ENCODE measurements at regions not wholly inside any gene's neighbourhood (a gene's known extent, or its start where the extent isn't known, plus 50 kb on each side); places are given as distances from the start of the nearest gene placed in this dataset.

DNA sequence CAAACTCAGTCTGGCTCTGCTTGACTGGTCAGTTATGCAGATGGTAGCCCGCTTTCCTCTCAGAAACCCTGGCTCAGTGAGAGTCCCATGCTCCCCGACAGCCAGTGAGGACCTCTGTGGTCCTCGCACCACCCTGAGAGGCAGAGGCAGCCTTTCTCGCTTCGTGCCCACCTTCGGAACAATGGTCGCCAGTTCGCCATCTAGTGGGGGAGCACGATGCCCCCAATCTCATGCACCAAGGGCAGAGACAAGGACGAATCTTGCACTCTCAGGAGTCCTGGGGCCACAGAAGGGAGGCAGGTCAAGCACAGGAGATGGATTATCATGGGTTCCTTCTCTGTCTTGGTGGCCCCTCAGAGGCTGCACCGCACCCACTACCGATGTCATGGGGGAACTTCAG lies 75.2 kb downstream of the RHCG start:
- Histone ChIP-seq H3K27me3 (no peaks in the 10 kb centered on the region), H3K27ac (no peak overlapping the region), H3K36me3 (no peaks in the 10 kb centered on the region)

DNA sequence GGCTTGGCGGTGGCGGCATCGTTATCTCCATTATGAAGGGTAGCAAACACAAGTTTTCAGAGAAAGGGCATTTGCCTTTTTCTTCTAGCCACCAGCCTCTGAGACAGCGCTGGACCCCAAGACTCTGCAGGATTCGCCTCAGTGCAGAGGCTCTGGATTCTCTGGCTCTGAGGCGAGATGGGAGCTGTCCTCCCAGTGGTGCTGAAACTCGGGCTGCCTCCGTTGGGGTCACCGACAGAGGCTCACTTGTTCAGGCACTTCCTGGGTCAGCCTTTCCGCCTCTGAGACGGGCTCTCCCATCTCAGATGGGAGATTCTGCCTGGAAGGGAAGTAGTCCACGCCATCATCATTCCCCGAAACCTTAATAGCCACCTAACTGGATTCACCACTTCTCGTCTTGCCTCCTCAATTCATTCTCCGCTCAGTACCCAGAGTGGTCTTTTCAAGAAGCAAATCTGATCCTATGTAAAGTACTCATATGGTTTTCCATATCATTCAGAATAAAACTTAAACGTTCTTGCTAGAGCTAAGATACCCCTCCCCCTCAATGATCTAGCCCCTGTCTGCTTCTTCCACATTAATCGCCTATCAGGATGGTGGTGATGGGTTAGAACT lies 76.9 kb downstream of the RHCG start:
- Histone ChIP-seq H3K9me3 (replicated peaks) (no peaks in the 10 kb centered on the region), H3K4me1 (no peaks in the 10 kb centered on the region), H3K27me3 (no peaks in the 10 kb centered on the region), H3K27ac (no peak overlapping the region), H3K4me3 (no peak overlapping the region), H3K36me3 (no peaks in the 10 kb centered on the region)
- DNase-seq, result peak; percentile 49 to 67

More for the DNA sequence above, 75.2 kb downstream of the RHCG start:
- Histone ChIP-seq H3K9me3 (replicated peaks) (no peaks in the 10 kb centered on the region), H3K4me1 (no peaks in the 10 kb centered on the region), H3K4me3 (no peak overlapping the region)
- DNase-seq, result no peak

DNA sequence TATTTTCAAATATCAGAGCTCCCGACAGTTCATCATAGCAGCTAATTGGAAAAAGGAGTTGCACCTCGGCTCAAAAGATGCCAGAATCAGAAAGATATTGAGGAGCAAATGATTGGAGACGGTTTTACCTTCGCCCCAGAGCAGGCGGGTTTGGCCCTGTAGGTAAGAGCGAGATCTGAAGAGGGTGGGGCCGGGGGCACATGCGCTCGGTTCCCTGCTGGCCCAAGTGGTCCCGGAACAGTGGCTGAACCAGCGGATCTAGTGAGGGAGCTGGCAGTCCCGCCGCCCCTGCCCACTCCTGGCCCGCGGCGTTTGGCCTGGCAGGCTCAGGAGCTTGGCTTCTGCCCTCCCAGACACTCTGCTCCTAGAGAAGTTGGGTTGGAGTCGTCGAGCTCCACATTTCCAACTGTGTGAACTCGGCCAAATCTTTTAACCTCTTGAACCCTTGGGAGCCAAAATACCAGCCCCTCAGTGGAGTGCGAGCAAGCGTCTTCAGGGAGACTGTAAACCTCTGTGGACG lies 79.1 kb downstream of the RHCG start:
- H3K9me3 ChIP-seq (replicated peaks), result no peaks in the 10 kb centered on the region
- H3K27ac ChIP-seq, result no peak overlapping the region
- H3K4me1 ChIP-seq, result no peaks in the 10 kb centered on the region
- H3K4me3 ChIP-seq, result no peak overlapping the region
- no peaks in the 10 kb centered on the region for H3K36me3 ChIP-seq
- no peak for DNase-seq
- H3K27me3 ChIP-seq, result no peaks in the 10 kb centered on the region; the same call in 1 of the 2 replicates

DNA sequence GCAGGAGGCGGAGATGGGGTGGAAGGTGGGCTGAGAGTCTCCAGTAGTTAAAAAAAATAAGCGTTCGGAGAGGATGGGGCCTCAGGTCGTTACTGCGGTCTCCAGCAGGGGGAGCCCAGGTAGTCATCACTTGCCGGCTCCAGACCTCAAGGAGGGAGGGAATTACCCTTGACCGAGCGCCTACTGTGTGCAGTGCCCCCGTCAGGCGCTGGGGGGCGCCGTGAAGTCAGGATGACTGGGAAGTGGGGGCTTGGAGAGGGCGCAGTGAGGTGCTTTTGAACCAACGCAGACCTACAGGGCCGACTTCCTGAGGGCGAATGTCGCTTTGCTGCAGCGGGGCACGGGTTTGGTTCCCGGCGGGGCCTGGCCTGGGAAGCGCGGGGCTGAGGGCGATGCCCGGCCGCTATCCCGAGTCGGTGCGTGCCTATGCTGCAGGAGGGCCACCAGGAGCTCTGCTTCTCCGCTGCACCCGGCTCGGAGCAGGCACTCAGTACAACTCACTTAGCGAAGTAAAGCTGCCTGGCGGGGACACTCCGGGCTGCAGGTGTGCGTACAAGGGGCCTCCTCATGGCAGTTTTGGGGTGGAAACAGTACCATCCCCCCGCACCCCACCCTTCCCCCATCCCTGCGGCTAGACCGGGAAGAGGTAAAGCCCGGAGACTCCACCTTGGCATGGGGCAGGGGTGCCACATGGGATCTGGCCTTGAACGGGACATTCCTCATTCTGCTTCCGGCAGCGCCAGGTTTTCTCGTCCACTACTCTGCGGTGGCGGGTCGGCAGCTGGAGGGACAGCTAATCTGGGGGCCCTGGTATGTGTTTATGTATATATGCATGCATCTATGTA lies 79.8 kb downstream of the RHCG start:
- Histone ChIP-seq H3K27ac (no peak overlapping the region), H3K4me3 (no peak overlapping the region), H3K9me3 (replicated peaks) (no peaks in the 10 kb centered on the region), H3K36me3 (no peaks in the 10 kb centered on the region), H3K27me3 (peaks cover 5% of the 10 kb centered on the region; the same call in 1 of the 2 replicates), H3K4me1 (no peaks in the 10 kb centered on the region)
- DNase-seq, result peak; percentile 65 to 73

DNA sequence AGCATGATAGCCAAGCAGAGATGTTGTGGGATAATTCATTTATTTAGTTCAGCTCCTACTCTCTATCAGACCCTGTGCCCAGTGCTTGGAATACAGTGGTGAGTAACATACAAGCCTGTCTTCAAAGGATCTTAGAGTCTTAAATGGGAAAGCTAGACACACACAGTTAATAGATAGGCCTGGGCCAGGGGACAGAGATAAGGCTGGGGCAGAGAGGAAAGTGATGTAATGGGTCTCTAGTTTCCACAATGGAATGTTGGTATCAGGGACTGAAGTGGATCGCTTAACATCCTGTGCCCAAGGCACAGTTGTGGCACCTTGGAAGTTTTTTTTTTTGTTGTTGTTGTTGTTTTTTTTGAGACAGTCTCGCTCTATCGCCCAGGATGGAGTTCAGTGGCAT lies 79.9 kb upstream of the POLG start:
- no peak for DNase-seq
- H3K9me3 ChIP-seq (replicated peaks), result no peaks in the 10 kb centered on the region
- H3K27me3 ChIP-seq, result peaks cover 6% of the 10 kb centered on the region; the same call in 1 of the 2 replicates
- no peaks in the 10 kb centered on the region for H3K4me1 ChIP-seq
- no peak overlapping the region for H3K4me3 ChIP-seq
- no peaks in the 10 kb centered on the region for H3K36me3 ChIP-seq
- H3K27ac ChIP-seq, result no peak overlapping the region

DNA sequence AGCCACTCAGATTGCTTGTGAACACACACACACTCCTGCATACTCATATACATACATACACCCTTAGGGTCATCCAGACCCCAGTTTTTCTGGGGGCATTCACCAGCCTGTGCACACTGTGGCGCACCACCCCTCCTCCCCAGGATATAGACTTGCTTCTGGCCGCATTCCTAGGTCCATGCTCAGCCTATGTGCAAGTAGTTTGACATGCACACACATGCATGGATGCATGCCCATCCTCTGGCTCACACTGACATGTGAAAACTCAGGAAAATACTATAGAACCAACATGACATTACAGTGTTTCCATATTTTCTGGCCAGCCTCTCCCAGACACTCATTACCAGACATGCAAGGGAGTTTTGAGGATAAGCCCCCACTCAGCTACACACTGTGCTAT lies 79.3 kb upstream of the POLG start:
- no peaks in the 10 kb centered on the region for H3K4me1 ChIP-seq
- H3K9me3 ChIP-seq (replicated peaks), result no peaks in the 10 kb centered on the region
- H3K27me3 ChIP-seq, result peaks cover 6% of the 10 kb centered on the region; the same call in 1 of the 2 replicates
- no peak overlapping the region for H3K4me3 ChIP-seq
- DNase-seq, result no peak
- no peak overlapping the region for H3K27ac ChIP-seq
- no peaks in the 10 kb centered on the region for H3K36me3 ChIP-seq

DNA sequence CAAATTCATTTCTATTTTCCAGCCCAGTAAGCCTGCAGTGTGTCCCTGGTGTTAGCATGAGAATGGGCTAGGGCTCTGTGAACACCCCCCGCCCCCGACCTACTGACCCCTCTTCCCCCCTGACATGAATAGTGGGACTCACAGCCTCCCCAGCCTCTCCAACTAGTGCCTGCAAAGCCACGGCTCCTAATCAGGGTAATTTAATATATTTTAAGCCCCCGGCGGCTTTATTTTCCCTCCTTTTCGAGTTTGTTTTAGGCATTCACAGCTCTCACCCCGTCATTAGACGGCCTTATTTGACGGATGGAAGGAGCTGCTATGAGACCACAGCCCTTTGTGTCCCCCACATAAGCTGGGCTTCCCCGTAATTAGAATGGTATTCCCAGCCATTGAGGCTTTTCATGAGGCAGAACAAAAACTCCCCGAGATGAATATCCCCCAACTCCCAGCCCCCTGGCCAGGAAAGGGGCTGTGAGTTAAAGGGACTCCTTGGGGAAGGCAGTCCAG lies 78.3 kb upstream of the POLG start:
- Histone ChIP-seq H3K4me3 (no peak overlapping the region), H3K27ac (no peak overlapping the region), H3K27me3 (peaks cover 6% of the 10 kb centered on the region; the same call in 1 of the 2 replicates)

DNA sequence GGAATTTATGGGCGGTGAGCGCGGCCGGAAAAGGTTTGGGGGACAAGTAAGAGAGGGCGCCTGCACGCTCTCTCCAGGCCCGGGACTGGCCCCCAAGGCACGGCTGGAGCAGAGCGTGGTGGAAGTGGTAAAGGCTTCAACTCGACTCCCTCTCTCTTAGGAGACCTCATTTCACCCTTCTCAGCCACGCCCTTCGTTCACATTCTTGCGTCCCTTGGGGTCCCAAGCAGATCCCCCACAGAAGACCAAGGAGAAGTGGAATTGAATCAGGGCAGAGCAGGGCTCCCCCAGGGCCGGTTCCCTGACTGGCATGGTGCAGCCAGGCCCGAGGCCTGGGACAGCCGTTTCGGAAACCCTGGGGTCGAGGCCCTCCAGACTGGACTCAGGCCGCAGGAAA lies 75.4 kb upstream of the POLG start:
- Histone ChIP-seq H3K36me3 (no peaks in the 10 kb centered on the region), H3K9me3 (replicated peaks) (no peaks in the 10 kb centered on the region), H3K27ac (no peak overlapping the region), H3K4me3 (no peak overlapping the region), H3K4me1 (no peaks in the 10 kb centered on the region), H3K27me3 (peaks cover 6% of the 10 kb centered on the region; the same call in 1 of the 2 replicates)
- DNase-seq, result no peak

More for the DNA sequence above, 78.3 kb upstream of the POLG start:
- Histone ChIP-seq H3K36me3 (no peaks in the 10 kb centered on the region), H3K4me1 (no peaks in the 10 kb centered on the region), H3K9me3 (replicated peaks) (no peaks in the 10 kb centered on the region)
- DNase-seq, result no peak

DNA sequence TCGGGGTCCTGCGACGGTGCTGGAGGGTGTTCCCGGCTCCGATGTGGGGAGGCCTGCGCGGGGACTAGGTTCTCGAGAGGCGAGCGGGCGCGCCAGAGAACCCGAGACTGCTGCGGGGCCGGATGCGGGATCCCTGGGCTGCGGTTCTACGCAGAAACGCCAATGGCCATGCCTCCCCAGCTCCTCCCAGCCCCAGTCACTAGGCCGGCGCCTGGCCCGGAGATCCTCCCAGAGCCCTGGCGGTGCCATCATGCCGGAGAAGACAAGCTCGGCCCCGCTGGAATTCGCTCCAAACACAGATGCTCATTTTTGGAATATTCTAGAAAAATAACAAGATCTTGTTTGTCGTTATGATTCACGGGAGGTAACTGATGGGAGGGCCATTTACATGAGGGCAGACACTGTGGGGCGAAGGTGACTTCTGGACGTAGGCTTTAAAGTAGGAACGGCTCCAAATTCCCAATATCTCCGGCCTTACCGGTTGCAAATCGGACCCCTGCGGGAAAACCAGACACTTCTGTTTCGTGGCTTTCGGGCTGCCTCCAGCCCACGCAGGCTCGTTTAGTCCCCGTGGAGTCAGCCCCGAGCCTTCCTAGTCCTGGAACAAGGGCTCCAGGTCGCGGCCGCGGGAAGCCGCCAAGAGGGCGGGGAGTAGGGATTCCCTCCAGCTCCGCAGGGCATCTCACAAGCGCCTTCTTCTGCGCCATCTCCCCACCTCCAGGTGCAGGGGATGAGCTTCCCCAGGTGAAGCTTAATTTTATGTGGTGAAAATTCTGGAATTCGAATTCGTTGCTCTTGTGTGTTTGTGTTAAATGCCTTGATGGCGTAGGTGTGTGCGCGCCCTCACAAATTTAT lies 74.8 kb upstream of the POLG start:
- no peak for DNase-seq
- Histone ChIP-seq H3K27ac (no peak overlapping the region), H3K4me3 (no peak overlapping the region), H3K4me1 (no peaks in the 10 kb centered on the region), H3K9me3 (replicated peaks) (no peaks in the 10 kb centered on the region), H3K36me3 (no peaks in the 10 kb centered on the region), H3K27me3 (peaks cover 6% of the 10 kb centered on the region; the same call in 1 of the 2 replicates)

DNA sequence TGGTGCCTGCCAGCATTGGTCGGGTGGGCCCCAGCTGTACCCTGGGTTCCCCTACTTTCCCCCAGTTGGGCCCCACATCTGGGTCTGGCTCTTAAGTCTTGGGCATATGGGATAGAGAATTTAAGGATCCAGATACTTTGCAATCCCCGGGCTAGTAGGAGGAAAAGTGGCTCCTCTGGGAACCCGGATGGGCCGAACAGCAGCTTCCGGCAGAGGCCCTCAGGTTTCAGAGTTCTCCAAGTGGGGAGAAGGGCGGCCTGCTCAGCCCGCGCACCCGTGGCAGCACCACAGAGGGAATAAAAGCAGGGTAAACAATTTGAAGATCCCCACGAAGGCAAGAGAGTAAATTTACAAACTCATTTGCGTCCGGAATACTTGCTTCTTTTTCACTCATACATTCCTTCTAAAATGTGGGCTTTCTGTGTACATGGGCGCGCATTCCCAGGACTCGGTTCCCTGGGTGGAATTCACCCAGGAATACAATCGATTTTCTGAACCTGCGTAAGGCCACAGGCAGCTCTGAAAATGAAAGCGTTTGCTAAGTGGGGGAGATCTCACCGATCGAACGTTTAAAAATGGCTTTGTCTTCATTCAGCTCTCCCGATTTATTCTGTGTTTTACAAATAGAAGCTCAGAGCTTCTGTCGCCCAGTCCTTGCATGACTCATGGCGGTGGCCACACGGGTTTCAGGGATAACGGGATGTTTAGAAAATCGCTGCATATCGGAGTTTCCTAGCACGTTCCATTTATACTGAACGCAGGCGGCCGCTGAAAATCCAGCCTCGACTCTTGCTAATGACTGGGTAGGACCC lies 74.0 kb upstream of the POLG start:
- H3K27ac ChIP-seq, result no peak overlapping the region
- no peaks in the 10 kb centered on the region for H3K4me1 ChIP-seq
- H3K9me3 ChIP-seq (replicated peaks), result no peaks in the 10 kb centered on the region
- no peak for DNase-seq
- H3K4me3 ChIP-seq, result no peak overlapping the region
- H3K27me3 ChIP-seq, result peaks cover 6% of the 10 kb centered on the region; the same call in 1 of the 2 replicates
- H3K36me3 ChIP-seq, result no peaks in the 10 kb centered on the region

DNA sequence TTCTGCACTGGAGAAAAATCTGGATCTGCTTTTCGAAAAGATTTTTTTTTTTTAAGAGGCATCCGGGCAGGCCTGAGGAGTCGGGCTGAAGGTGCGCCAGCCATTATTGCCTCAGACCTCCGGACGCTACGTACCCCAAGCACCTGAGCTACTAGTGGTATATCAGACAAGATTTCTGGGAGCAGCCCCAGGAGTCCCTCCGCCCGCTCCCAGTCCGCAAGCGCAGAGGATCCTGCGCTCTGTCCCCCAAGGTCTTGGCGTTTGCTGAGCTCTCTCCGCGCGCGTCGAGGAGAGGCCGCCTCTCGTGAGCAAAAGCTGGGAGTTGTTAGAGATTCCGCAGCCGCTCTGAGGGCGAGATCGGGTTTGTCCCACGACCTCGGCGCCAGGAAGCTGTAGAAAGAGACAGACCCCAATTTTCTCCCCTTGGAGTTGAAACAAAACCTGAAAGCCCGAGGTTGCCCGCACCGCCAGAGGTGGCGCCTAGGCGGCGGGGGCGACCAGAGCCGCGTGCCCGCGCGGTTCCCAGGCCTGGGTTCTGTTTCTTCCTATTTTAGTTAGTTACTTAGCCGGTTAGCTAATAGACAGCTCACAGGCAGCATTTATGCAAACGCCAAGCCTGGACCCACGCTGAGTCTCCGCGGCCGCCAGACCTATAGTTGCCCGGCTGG lies 72.5 kb upstream of the POLG start:
- Histone ChIP-seq H3K4me3 (no peak overlapping the region), H3K9me3 (replicated peaks) (no peaks in the 10 kb centered on the region), H3K4me1 (no peaks in the 10 kb centered on the region), H3K36me3 (no peaks in the 10 kb centered on the region), H3K27ac (no peak overlapping the region), H3K27me3 (peaks cover 9% of the 10 kb centered on the region)
- no peak for DNase-seq

DNA sequence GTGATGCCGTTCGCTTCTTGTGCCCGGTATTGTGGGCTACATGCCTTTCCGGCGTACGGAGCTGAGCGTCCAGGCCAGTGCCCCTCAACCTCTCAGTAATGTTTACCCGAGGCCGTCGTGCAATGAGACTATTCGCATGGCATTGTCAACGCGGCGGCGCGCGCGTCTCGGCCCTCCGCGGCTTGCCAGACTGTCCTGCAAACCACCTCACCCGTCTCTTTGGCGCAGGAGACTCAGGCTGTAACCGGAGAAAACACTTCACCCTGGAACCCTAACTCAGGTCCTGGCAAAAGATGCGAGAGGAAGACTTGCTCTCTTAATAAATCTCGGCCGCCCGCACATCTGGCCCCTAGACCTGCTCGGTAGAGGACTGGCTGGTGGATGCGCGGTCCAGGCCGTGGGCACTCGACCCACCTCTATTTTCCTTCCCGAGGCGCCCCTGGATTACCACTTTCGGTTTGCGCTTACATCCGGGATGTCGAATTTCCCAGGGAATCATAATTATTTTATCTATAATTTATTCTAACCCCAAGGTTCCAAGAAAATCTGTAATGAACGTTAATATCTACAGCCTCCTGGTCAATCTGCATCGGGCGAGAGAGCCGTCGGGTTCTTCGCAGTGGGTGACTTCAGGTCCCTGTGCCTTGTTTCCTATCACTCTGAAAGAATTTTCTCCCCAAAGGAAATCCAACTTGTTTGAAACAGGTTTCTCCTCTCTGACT lies 71.8 kb upstream of the POLG start:
- H3K27ac ChIP-seq, result no peak overlapping the region
- peaks cover 8% of the 10 kb centered on the region; the same call in 1 of the 2 replicates for H3K27me3 ChIP-seq
- no peaks in the 10 kb centered on the region for H3K4me1 ChIP-seq
- H3K4me3 ChIP-seq, result no peak overlapping the region
- H3K36me3 ChIP-seq, result no peaks in the 10 kb centered on the region
- no peak for DNase-seq
- H3K9me3 ChIP-seq (replicated peaks), result no peaks in the 10 kb centered on the region

DNA sequence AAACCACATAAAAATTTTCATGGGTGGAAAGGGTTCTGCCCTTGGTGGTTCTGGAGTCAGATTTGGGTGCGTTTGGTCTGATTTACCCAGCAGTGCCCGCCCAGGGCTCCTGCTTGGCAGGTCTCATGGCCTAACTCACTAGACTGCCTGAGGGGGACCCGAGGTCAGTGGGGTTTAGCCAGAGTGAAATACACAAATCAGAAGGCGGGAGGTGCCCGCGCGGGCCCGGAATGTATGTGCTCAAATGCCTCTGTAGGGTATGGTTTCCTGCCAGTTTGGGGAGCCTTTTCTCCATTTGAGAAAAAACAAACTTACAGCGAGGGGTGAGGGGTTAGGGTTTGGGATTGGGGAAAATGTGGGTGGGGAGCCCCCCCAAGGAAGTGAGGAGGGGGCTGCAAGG lies 70.9 kb upstream of the POLG start:
- H3K4me3 ChIP-seq, result no peak overlapping the region
- H3K4me1 ChIP-seq, result no peaks in the 10 kb centered on the region
- H3K9me3 ChIP-seq (replicated peaks), result no peaks in the 10 kb centered on the region
- H3K27me3 ChIP-seq, result peaks cover 10% of the 10 kb centered on the region; the same call in 1 of the 2 replicates
- no peak for DNase-seq
- H3K36me3 ChIP-seq, result no peaks in the 10 kb centered on the region
- H3K27ac ChIP-seq, result no peak overlapping the region
